GM12892 (cell line): ENCODE measurements at regions not wholly inside any gene's neighbourhood (a gene's known extent, or its start where the extent isn't known, plus 50 kb on each side); places are given as distances from the start of the nearest gene placed in this dataset.

Source experiments
- POLR2A ChIP-seq: IDR thresholded peaks from 2 replicates; pipeline ENCODE4 v1.6.1; 2011; ENCODE audit warnings: low read depth, low read length, control low read depth
- POLR2AphosphoS5 ChIP-seq: IDR thresholded peaks from 2 replicates; pipeline ENCODE4 v1.6.1; 2011; ENCODE audit warnings: low read depth, low read length, control low read depth
- TAF1 ChIP-seq: IDR thresholded peaks from 2 replicates; pipeline ENCODE4 v1.6.1; 2011; ENCODE audit warnings: low read depth, mild to moderate bottlenecking, control low read depth, low read length, borderline replicate concordance

DNA sequence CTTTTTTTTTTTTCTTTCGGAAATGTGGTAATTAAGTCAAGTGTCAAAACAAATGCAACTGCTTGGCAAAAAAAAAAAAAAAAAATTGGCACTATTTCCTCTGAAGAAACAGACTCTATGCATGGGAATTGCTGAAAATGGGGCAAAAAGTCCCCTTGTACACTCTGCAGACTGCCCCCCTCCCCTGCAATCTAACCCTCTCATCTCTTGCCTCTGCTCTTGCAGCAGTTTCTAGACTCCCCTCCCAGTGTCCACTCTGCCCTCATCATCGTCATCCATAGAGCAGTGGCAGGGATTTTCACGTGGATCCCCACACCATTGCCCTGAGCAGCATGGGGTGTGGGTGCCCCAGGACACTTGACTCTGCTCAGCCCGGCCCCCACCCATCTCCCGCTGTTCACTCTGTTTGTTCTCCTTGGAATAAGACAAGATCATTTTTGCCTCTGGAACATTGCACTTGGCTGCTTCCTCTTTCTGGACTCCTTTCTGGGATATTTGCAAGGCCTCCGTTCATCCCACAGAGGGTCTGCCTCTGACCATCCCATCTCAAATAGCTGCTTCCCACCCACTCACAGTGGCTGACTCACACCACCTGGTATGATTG is 213.9 kb downstream of the ACKR3 start:
- TF ChIP-seq POLR2A, result no peak
- no peak for TF ChIP-seq POLR2AphosphoS5
- TF ChIP-seq TAF1, result no peak
